GM12878 (cell line): ENCODE measurements at regions not wholly inside any gene's neighbourhood (a gene's known extent, or its start where the extent isn't known, plus 50 kb on each side); places are given as distances from the start of the nearest gene placed in this dataset.

Experiments used
- CTCF ChIP-seq, 3 experiments: IDR thresholded peaks in 2 of 3; conservative IDR thresholded peaks in 1 of 3; 2 replicates each; pipeline ENCODE4 v1.5.1; 2011; ENCODE audit warnings: low read depth in 3 of 3, low read length in 3 of 3, mild to moderate bottlenecking in 3 of 3, control low read depth in 2 of 3, moderate library complexity in 2 of 3, inconsistent platforms in 1 of 3, mixed read lengths in 1 of 3; ENCODE audit not compliant: control insufficient read depth in 2 of 3, insufficient read depth in 1 of 3; ENCODE audit errors: extremely low read depth in 1 of 3
- GABPA ChIP-seq: IDR thresholded peaks from 2 replicates; pipeline ENCODE4 v1.6.1; 2014; ENCODE audit warnings: antibody characterized with exemption, low read depth, mild to moderate bottlenecking, inconsistent platforms
- NR2C2 ChIP-seq: IDR thresholded peaks from 2 replicates; pipeline ENCODE4 v1.6.1; 2011; ENCODE audit warnings: borderline replicate concordance, low read depth; ENCODE audit not compliant: control insufficient read depth, insufficient read length
- POLR2A ChIP-seq: IDR thresholded peaks from 2 replicates; pipeline ENCODE4 v1.6.1; 2011; ENCODE audit warnings: low read depth, mild to moderate bottlenecking, low read length
- PRDM15 ChIP-seq: fragments of 450-650 bp; formaldehyde crosslinking; IDR thresholded peaks from 2 replicates; pipeline ENCODE4 v1.4.0; 2020; ENCODE audit warnings: mild to moderate bottlenecking, moderate library complexity
- RFX5 ChIP-seq: IDR thresholded peaks from 2 replicates; pipeline ENCODE4 v1.6.1; 2011; ENCODE audit warnings: low read depth, low read length, improper control_type of control experiment

GRCh38 chr4:108244606-108245005 lies 75.9 kb upstream of the LEF1 start:
- TF ChIP-seq CTCF (IDR thresholded peaks at IDR 0.05 in 2 of 3, conservative IDR thresholded peaks at IDR 0.05 in 1 of 3; ENCODE audit: control insufficient read depth in 2 of 3, extremely low read depth in 1 of 3, insufficient read depth in 1 of 3, low read depth in 3 of 3, low read length in 3 of 3) = no peak
- no peak for TF ChIP-seq POLR2A
- TF ChIP-seq NR2C2 = no peak
- no peak for TF ChIP-seq PRDM15 (CRISPR knock-in tag)
- TF ChIP-seq RFX5 = no peak
- no peak for TF ChIP-seq GABPA
